ENCODE measurements at regions not wholly inside any gene's neighbourhood (a gene's known extent, or its start where the extent isn't known, plus 50 kb on each side); places are given as distances from the start of the nearest gene placed in this dataset.

GRCh38 chr1:216824511-216824910 lies 101.3 kb upstream of the ESRRG start:
- Histone ChIP-seq H3K36me3 (ENCODE audit: control insufficient read depth in 2 of 2, insufficient read depth in 2 of 2, low read length in 1 of 2) (no peaks in the 10 kb centered on the region), H3K4me1 (ENCODE audit: control insufficient read depth in 2 of 2, insufficient read depth in 2 of 2, low read length in 1 of 2) (no peaks in the 10 kb centered on the region), H3K27ac (ENCODE audit: low read depth in 2 of 2, low read length in 1 of 2) (no peak overlapping the region), H3K4me3 (ENCODE audit: low read depth in 1 of 2, low read length in 2 of 2) (no peak overlapping the region), H3K27me3 (ENCODE audit: control insufficient read depth in 1 of 2, insufficient read depth in 2 of 2, low read length in 2 of 2) (no peaks in the 10 kb centered on the region), H3K9me3 (ENCODE audit: control insufficient read depth in 2 of 2, insufficient read depth in 1 of 2, low read depth in 1 of 2, low read length in 1 of 2) (no peaks in the 10 kb centered on the region)
- 88% methylated on average over 3 of the region's 3 CpGs for WGBS, 2 donors

DNA sequence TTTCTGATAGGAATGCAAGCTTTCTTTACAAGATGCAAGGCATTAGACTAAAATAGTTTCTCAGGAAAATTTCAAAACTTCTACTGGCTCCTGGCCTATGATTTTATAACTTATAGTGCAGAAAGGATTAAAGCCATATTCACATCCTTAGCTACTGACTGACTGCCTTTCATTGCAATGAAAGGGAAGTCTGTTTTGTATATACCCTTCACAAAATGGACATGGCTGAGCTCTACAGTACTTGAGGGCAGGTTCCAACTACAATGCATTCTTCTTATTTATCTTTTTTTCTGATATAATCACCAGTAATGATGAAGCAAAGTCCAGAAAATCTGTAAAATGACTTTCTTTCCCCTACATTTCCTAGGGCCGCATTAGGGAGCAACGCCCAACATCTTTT lies 100.5 kb upstream of the ESRRG start:
- Histone ChIP-seq H3K36me3 (ENCODE audit: control insufficient read depth in 2 of 2, insufficient read depth in 2 of 2, low read length in 1 of 2) (no peaks in the 10 kb centered on the region), H3K9me3 (ENCODE audit: control insufficient read depth in 2 of 2, insufficient read depth in 1 of 2, low read depth in 1 of 2, low read length in 1 of 2) (no peaks in the 10 kb centered on the region), H3K4me3 (ENCODE audit: low read depth in 1 of 2, low read length in 2 of 2) (no peak overlapping the region), H3K27ac (ENCODE audit: low read depth in 2 of 2, low read length in 1 of 2) (no peak overlapping the region), H3K4me1 (ENCODE audit: control insufficient read depth in 2 of 2, insufficient read depth in 2 of 2, low read length in 1 of 2) (no peaks in the 10 kb centered on the region), H3K27me3 (ENCODE audit: control insufficient read depth in 1 of 2, insufficient read depth in 2 of 2, low read length in 2 of 2) (no peaks in the 10 kb centered on the region)
- 84 to 94% methylated on average over 2 of the region's 2 CpGs for WGBS, 2 donors

DNA sequence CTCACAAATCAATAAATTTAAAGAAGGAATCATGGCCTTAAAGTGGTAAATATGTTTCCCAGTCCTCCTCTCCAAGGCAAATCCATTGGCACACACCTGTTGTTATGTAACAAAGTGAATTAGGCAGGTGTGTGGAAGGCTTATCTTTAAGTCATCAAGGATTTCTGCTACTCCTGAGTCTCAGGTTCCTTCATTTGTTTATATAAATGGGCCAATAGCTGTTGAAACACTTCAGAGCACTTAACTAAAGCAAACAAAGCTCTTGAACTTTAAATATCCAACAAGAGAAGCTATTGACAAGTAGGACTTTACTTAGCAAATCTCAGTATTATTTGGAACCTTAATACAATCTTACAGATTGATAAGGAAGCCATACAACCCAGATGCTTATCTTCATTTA lies 99.3 kb upstream of the ESRRG start:
- H3K36me3 ChIP-seq (ENCODE audit: control insufficient read depth in 2 of 2, insufficient read depth in 2 of 2, low read length in 1 of 2): no peaks in the 10 kb centered on the region
- H3K27ac ChIP-seq (ENCODE audit: low read depth in 2 of 2, low read length in 1 of 2): no peak overlapping the region
- H3K4me1 ChIP-seq (ENCODE audit: control insufficient read depth in 2 of 2, insufficient read depth in 2 of 2, low read length in 1 of 2): no peaks in the 10 kb centered on the region
- H3K9me3 ChIP-seq (ENCODE audit: control insufficient read depth in 2 of 2, insufficient read depth in 1 of 2, low read depth in 1 of 2, low read length in 1 of 2): no peaks in the 10 kb centered on the region
- H3K4me3 ChIP-seq (ENCODE audit: low read depth in 1 of 2, low read length in 2 of 2): no peak overlapping the region
- no peaks in the 10 kb centered on the region for H3K27me3 ChIP-seq (ENCODE audit: control insufficient read depth in 1 of 2, insufficient read depth in 2 of 2, low read length in 2 of 2)

DNA sequence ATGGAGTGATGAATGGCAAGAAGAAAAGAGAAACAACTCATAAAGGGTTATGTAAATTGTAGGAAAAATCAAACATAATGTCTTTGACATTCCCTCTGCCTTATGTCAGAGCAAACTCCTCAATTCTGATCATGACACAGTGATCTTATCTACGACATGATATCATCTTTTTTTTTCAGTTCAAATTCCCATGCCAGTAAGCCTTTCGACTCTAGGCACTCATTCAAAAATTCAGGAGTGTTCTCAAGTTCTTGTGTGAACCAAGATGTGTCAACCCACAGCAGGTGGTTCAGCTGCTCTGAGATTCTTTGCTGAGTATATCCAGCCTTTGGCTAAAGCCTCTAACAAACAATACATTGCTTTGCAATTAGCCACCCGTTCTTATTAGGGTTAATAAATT lies 97.1 kb upstream of the ESRRG start:
- Histone ChIP-seq H3K27me3 (ENCODE audit: control insufficient read depth in 1 of 2, insufficient read depth in 2 of 2, low read length in 2 of 2) (no peaks in the 10 kb centered on the region), H3K9me3 (ENCODE audit: control insufficient read depth in 2 of 2, insufficient read depth in 1 of 2, low read depth in 1 of 2, low read length in 1 of 2) (no peaks in the 10 kb centered on the region), H3K4me3 (ENCODE audit: low read depth in 1 of 2, low read length in 2 of 2) (no peak overlapping the region), H3K4me1 (ENCODE audit: control insufficient read depth in 2 of 2, insufficient read depth in 2 of 2, low read length in 1 of 2) (peaks cover 0 to 5% of the 10 kb centered on the region in 2 donors), H3K27ac (ENCODE audit: low read depth in 2 of 2, low read length in 1 of 2) (no peak overlapping the region), H3K36me3 (ENCODE audit: control insufficient read depth in 2 of 2, insufficient read depth in 2 of 2, low read length in 1 of 2) (no peaks in the 10 kb centered on the region)
- WGBS, 2 donors: 52 to 57% methylated on average over 3 of the region's 3 CpGs

DNA sequence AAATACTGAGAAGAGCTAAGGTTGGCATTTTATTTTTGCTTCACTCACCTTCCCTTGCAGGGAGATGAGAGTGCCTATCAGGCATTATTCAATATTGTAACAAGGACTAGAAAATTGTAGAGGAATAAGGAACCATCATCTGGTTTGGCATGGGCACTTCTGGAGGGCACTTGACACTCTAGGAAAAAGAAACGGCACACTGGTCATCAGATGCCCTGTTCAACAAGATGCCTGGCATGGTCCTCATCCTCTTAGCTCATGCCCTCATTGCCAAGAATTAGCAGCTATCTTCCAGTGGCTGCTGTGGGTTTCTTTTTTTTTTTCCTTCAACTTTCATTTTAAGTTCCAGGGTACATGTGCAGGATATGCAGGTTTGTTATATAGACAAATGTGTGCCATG lies 95.1 kb upstream of the ESRRG start:
- peaks cover 0 to 5% of the 10 kb centered on the region in 2 donors for H3K4me1 ChIP-seq (ENCODE audit: control insufficient read depth in 2 of 2, insufficient read depth in 2 of 2, low read length in 1 of 2)
- H3K4me3 ChIP-seq (ENCODE audit: low read depth in 1 of 2, low read length in 2 of 2): no peak overlapping the region
- H3K27ac ChIP-seq (ENCODE audit: low read depth in 2 of 2, low read length in 1 of 2): no peak overlapping the region
- H3K27me3 ChIP-seq (ENCODE audit: control insufficient read depth in 1 of 2, insufficient read depth in 2 of 2, low read length in 2 of 2): no peaks in the 10 kb centered on the region
- H3K9me3 ChIP-seq (ENCODE audit: control insufficient read depth in 2 of 2, insufficient read depth in 1 of 2, low read depth in 1 of 2, low read length in 1 of 2): no peaks in the 10 kb centered on the region
- no peaks in the 10 kb centered on the region for H3K36me3 ChIP-seq (ENCODE audit: control insufficient read depth in 2 of 2, insufficient read depth in 2 of 2, low read length in 1 of 2)
- 82 to 96% methylated on average over 1 of the region's 1 CpG for WGBS, 2 donors

DNA sequence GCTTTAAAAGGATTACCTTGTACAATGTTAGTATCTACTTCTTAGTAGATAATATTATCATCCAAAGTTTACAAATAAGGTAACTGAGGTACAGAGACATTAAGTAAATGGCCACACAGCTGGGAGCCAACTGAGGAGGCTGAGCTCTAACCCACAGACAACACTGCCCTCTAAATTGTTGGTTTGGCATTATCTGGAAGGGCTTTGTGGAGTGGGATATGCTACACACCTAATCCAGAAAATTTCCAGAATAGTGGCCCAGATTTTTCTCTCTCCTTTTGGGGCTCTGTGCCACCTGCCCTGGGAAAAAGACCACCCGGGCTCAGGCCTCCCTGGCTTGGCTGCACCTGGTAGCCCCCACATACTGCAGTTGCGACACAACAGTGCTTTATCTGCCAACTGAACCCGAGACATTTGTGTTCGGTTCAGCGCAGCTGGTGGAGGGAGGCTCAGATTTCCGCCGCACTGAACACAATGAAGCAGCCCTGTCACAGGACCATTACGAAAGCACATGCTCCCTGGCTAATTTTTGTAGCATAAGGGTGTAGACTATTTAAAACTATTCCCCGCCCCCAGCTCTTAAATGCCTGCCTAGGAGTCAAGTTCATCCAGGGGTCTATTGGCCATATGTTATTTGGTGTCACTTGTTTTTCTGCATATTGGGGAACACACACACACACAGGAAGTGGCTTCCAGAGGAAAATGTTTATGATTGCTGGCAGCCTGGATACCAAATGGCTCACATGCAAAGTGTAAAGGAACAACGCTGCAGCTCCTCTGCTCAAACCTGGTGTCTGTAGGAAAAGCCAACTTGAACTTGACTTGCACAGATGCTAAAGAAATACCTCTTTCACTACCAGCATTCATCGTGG lies 92.3 kb upstream of the ESRRG start:
- no peaks in the 10 kb centered on the region for H3K36me3 ChIP-seq (ENCODE audit: control insufficient read depth in 2 of 2, insufficient read depth in 2 of 2, low read length in 1 of 2)
- no peak overlapping the region for H3K4me3 ChIP-seq (ENCODE audit: low read depth in 1 of 2, low read length in 2 of 2)
- H3K9me3 ChIP-seq (ENCODE audit: control insufficient read depth in 2 of 2, insufficient read depth in 1 of 2, low read depth in 1 of 2, low read length in 1 of 2): no peaks in the 10 kb centered on the region
- 47 to 55% methylated on average over 11 of the region's 11 CpGs for WGBS, 2 donors
- H3K27ac ChIP-seq (ENCODE audit: low read depth in 2 of 2, low read length in 1 of 2): no peak overlapping the region
- H3K27me3 ChIP-seq (ENCODE audit: control insufficient read depth in 1 of 2, insufficient read depth in 2 of 2, low read length in 2 of 2): no peaks in the 10 kb centered on the region
- peaks cover 0 to 5% of the 10 kb centered on the region in 2 donors for H3K4me1 ChIP-seq (ENCODE audit: control insufficient read depth in 2 of 2, insufficient read depth in 2 of 2, low read length in 1 of 2)

DNA sequence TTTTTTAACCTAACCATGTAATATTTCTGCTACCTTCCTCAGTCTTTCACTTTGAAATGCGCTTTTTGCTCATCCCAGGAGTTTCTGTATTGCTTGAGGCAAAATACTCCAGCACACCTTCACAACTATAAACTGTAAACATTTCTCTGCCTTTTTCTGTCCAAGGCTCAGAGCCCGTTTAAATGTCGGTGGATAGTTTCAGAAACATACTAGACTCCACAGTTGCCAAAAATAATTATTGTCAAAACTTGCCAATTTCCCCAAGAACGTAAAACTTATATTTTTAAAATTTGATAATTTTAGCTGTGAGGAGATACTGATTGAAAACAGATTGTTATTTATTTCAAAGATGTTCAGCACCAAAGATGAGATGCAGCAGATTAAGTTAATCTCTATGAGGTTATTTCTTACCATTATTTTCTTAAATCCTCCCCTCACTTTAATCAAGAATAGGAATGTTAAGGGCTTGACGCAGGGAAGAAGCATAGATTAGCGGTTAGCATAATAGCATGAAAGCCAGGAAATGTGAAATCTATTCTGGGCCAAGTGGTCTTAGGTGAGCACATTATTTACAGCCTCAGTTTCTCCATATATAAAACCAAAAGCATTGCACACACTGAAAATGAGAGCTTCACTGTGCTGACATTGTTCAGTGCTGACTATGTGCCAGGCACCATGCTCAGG lies 91.5 kb upstream of the ESRRG start:
- H3K27me3 ChIP-seq (ENCODE audit: control insufficient read depth in 1 of 2, insufficient read depth in 2 of 2, low read length in 2 of 2): no peaks in the 10 kb centered on the region
- no peak overlapping the region for H3K4me3 ChIP-seq (ENCODE audit: low read depth in 1 of 2, low read length in 2 of 2)
- WGBS, 2 donors: 63 to 72% methylated on average over 6 of the region's 6 CpGs
- H3K4me1 ChIP-seq (ENCODE audit: control insufficient read depth in 2 of 2, insufficient read depth in 2 of 2, low read length in 1 of 2): peaks cover 0 to 5% of the 10 kb centered on the region in 2 donors
- no peaks in the 10 kb centered on the region for H3K36me3 ChIP-seq (ENCODE audit: control insufficient read depth in 2 of 2, insufficient read depth in 2 of 2, low read length in 1 of 2)
- H3K27ac ChIP-seq (ENCODE audit: low read depth in 2 of 2, low read length in 1 of 2): no peak overlapping the region
- H3K9me3 ChIP-seq (ENCODE audit: control insufficient read depth in 2 of 2, insufficient read depth in 1 of 2, low read depth in 1 of 2, low read length in 1 of 2): no peaks in the 10 kb centered on the region

DNA sequence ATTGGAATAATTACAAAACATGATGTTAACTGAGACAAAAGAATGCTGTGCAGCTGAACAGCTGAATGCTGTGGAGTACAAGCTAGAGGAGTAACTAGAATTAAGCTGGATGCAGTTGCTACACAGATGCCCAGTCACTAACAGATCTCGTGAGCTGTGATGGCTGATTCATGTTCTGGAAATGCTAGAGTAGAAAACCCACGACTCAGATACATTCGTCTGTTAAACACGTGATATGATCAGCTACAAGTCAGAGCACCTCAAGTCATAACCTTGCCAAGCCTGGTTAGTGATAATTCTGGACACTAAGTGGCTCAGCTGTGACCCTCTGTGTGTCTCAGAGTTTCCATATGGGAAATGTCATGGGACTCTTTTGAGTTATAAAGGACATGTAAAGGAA lies 89.7 kb upstream of the ESRRG start:
- 70 to 72% methylated on average over 4 of the region's 4 CpGs for WGBS, 2 donors
- no peaks in the 10 kb centered on the region for H3K27me3 ChIP-seq (ENCODE audit: control insufficient read depth in 1 of 2, insufficient read depth in 2 of 2, low read length in 2 of 2)
- H3K4me1 ChIP-seq (ENCODE audit: control insufficient read depth in 2 of 2, insufficient read depth in 2 of 2, low read length in 1 of 2): peaks cover 0 to 5% of the 10 kb centered on the region in 2 donors
- no peak overlapping the region for H3K27ac ChIP-seq (ENCODE audit: low read depth in 2 of 2, low read length in 1 of 2)
- H3K36me3 ChIP-seq (ENCODE audit: control insufficient read depth in 2 of 2, insufficient read depth in 2 of 2, low read length in 1 of 2): no peaks in the 10 kb centered on the region
- H3K9me3 ChIP-seq (ENCODE audit: control insufficient read depth in 2 of 2, insufficient read depth in 1 of 2, low read depth in 1 of 2, low read length in 1 of 2): no peaks in the 10 kb centered on the region
- H3K4me3 ChIP-seq (ENCODE audit: low read depth in 1 of 2, low read length in 2 of 2): no peak overlapping the region

- WGBS, 2 donors: 90 to 92% methylated on average over 5 of the region's 5 CpGs
- Histone ChIP-seq H3K4me3 (ENCODE audit: low read depth in 1 of 2, low read length in 2 of 2) (no peak overlapping the region), H3K9me3 (ENCODE audit: control insufficient read depth in 2 of 2, insufficient read depth in 1 of 2, low read depth in 1 of 2, low read length in 1 of 2) (no peaks in the 10 kb centered on the region), H3K27ac (ENCODE audit: low read depth in 2 of 2, low read length in 1 of 2) (no peak overlapping the region), H3K27me3 (ENCODE audit: control insufficient read depth in 1 of 2, insufficient read depth in 2 of 2, low read length in 2 of 2) (no peaks in the 10 kb centered on the region), H3K4me1 (ENCODE audit: control insufficient read depth in 2 of 2, insufficient read depth in 2 of 2, low read length in 1 of 2) (no peaks in the 10 kb centered on the region), H3K36me3 (ENCODE audit: control insufficient read depth in 2 of 2, insufficient read depth in 2 of 2, low read length in 1 of 2) (no peaks in the 10 kb centered on the region)
These were observed 86.4 kb upstream of the ESRRG start for GRCh38 chr1:216809649-216810048.

DNA sequence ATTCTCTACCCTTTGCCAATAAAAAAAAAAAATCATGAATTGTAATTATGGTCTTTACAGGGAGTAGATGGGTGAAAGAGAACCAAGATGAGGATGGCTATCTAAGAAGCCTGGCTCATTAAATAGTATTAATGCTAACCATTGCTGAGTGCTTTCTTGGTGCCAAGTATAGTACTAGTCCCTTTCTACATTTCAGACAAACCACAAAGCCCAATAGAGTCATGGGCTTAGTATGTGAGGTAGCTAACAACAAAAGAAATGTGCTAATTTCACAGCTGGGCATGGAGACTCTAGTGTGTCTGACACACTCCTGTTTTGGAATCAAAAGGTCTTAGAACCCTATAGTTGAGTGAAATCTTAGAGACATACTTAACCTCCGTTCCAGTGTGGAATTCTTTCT lies 84.5 kb upstream of the ESRRG start:
- H3K4me1 ChIP-seq (ENCODE audit: control insufficient read depth in 2 of 2, insufficient read depth in 2 of 2, low read length in 1 of 2): no peaks in the 10 kb centered on the region
- no peaks in the 10 kb centered on the region for H3K9me3 ChIP-seq (ENCODE audit: control insufficient read depth in 2 of 2, insufficient read depth in 1 of 2, low read depth in 1 of 2, low read length in 1 of 2)
- H3K27me3 ChIP-seq (ENCODE audit: control insufficient read depth in 1 of 2, insufficient read depth in 2 of 2, low read length in 2 of 2): no peaks in the 10 kb centered on the region
- no peak overlapping the region for H3K27ac ChIP-seq (ENCODE audit: low read depth in 2 of 2, low read length in 1 of 2)
- H3K4me3 ChIP-seq (ENCODE audit: low read depth in 1 of 2, low read length in 2 of 2): no peak overlapping the region
- 82 to 86% methylated on average over 1 of the region's 1 CpG for WGBS, 2 donors
- no peaks in the 10 kb centered on the region for H3K36me3 ChIP-seq (ENCODE audit: control insufficient read depth in 2 of 2, insufficient read depth in 2 of 2, low read length in 1 of 2)

Data from esophagus (tissue), 2 donors.